ENCODE measurements at regions not wholly inside any gene's neighbourhood (a gene's known extent, or its start where the extent isn't known, plus 50 kb on each side); places are given as distances from the start of the nearest gene placed in this dataset.
"Not testable (repeated sequence)": the region's sequence is repeated elsewhere in the genome, so short reads cannot be mapped to it uniquely, and the experiment has no call there.

- H3K4me3 Mint-ChIP-seq: peak overlapping the region in 1 of 3 donors; percentile 17
- H3K27me3 Mint-ChIP-seq: no peaks in the 10 kb centered on the region
- H3K9me3 ChIP-seq: no peaks in the 10 kb centered on the region
- H3K27ac ChIP-seq (ENCODE audit: low read length): no peak overlapping the region
- ChIA-PET CTCF (interaction anchor here (0.6 to 2.7 kb wide), 19 partner anchors 177 to 1577 kb away, joined by 3 to 13 read pairs (median 5); no protein-coding TSS in a partner anchor), POLR2A (interaction anchor here in 1 of 2 donors (0.7 kb wide), 1 partner anchor 854 kb away, joined by 24 read pairs; no protein-coding TSS in a partner anchor)
- peak overlapping the region; percentile 28 to 78 for H3K27ac Mint-ChIP-seq
- H3K36me3 ChIP-seq (ENCODE audit: control insufficient read depth in 2 of 2, extremely low read depth in 1 of 2, insufficient read depth in 1 of 2, low read length in 1 of 2): no peaks in the 10 kb centered on the region
- H3K4me1 ChIP-seq (ENCODE audit: control insufficient read depth in 1 of 2, extremely low read depth in 1 of 2, insufficient read depth in 2 of 2, low read length in 2 of 2): peaks cover 0 to 4% of the 10 kb centered on the region in 2 experiments
- H3K4me3 ChIP-seq (ENCODE audit: control insufficient read depth in 1 of 2, extremely low read depth in 1 of 2, low read length in 1 of 2): no peak overlapping the region
- peaks cover 2 to 6% (median 4%) of the 10 kb centered on the region in 3 donors for H3K4me1 Mint-ChIP-seq
- no peaks in the 10 kb centered on the region for H3K9me3 Mint-ChIP-seq
- peak in 1 of 35 experiments; percentile 54 for DNase-seq
- no peaks in the 10 kb centered on the region for H3K27me3 ChIP-seq (replicated peaks in 1 of 2; ENCODE audit: control insufficient read depth in 2 of 2, extremely low read depth in 1 of 2, insufficient read depth in 2 of 2, low read length in 1 of 2)
- H3K36me3 Mint-ChIP-seq: no peaks in the 10 kb centered on the region
- WGBS (ENCODE audit: insufficient coverage): no CpG with 5 or more reads among the region's 3 CpGs
- ATAC-seq (replicated peaks in 1 of 4): no peak
Observed at GRCh38 chrX:78555401-78555980, 103.6 kb downstream of the RTL3 start.

DNA sequence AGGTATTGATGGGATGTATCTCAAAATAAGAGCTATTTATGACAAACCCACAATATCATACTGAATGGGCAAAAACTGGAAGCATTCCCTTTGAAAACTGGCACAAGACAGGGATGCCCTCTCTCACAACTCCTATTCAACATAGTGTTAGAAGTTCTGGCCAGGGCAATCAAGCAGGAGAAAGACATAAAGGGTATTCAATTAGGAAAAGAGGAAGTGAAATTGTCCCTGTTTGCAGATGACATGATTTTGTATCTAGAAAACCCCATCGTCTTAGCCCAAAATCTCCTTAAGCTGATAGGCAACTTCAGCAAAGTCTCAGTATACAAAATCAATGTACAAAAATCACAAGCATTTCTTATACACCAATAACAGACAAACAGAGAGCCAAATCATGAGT is 106.5 kb downstream of the RTL3 start:
- H3K36me3 Mint-ChIP-seq: not testable (repeated sequence)
- no CpG with 5 or more reads among the region's 1 CpG for WGBS (ENCODE audit: insufficient coverage)

GRCh38 chrX:78548012-78548411 is 111.1 kb downstream of the RTL3 start:
- no CpG with 5 or more reads among the region's 2 CpGs for WGBS (ENCODE audit: insufficient coverage)
- ATAC-seq (replicated peaks in 1 of 4) (no peak), DNase-seq (no peak)
- Mint-ChIP-seq H3K4me3 (no peak overlapping the region), H3K9me3 (peaks cover 3 to 8% (median 7%) of the 10 kb centered on the region in 3 donors), H3K27ac (no peak overlapping the region), H3K36me3 (peaks cover 3% of the 10 kb centered on the region), H3K27me3 (peaks cover 0 to 15% of the 10 kb centered on the region in 2 donors), H3K4me1 (peaks cover 0 to 5% (median 4%) of the 10 kb centered on the region in 3 donors)
- Histone ChIP-seq H3K27me3 (replicated peaks in 1 of 2; ENCODE audit: control insufficient read depth in 2 of 2, extremely low read depth in 1 of 2, insufficient read depth in 2 of 2, low read length in 1 of 2) (no peaks in the 10 kb centered on the region), H3K9me3 (no peaks in the 10 kb centered on the region), H3K4me1 (ENCODE audit: control insufficient read depth in 1 of 2, extremely low read depth in 1 of 2, insufficient read depth in 2 of 2, low read length in 2 of 2) (no peaks in the 10 kb centered on the region), H3K27ac (ENCODE audit: low read length) (no peak overlapping the region), H3K4me3 (ENCODE audit: control insufficient read depth in 1 of 2, extremely low read depth in 1 of 2, low read length in 1 of 2) (no peak overlapping the region), H3K36me3 (ENCODE audit: control insufficient read depth in 2 of 2, extremely low read depth in 1 of 2, insufficient read depth in 1 of 2, low read length in 1 of 2) (no peaks in the 10 kb centered on the region)
- POLR2A ChIA-PET: no interaction called here
- CTCF ChIA-PET: no interaction called here

More for the DNA sequence above, 106.5 kb downstream of the RTL3 start:
- ATAC-seq (replicated peaks in 1 of 4); H3K27ac Mint-ChIP-seq; H3K9me3 Mint-ChIP-seq; H3K4me1 ChIP-seq (ENCODE audit: control insufficient read depth in 1 of 2, extremely low read depth in 1 of 2, insufficient read depth in 2 of 2, low read length in 2 of 2); H3K27ac ChIP-seq (ENCODE audit: low read length); H3K27me3 ChIP-seq (replicated peaks in 1 of 2; ENCODE audit: control insufficient read depth in 2 of 2, extremely low read depth in 1 of 2, insufficient read depth in 2 of 2, low read length in 1 of 2); H3K36me3 ChIP-seq (ENCODE audit: control insufficient read depth in 2 of 2, extremely low read depth in 1 of 2, insufficient read depth in 1 of 2, low read length in 1 of 2); H3K4me3 ChIP-seq (ENCODE audit: control insufficient read depth in 1 of 2, extremely low read depth in 1 of 2, low read length in 1 of 2); CTCF ChIA-PET; POLR2A ChIA-PET; H3K9me3 ChIP-seq; H3K4me3 Mint-ChIP-seq; DNase-seq: not testable (repeated sequence)
- H3K4me1 Mint-ChIP-seq: peaks cover 2 to 10% (median 9%) of the 10 kb centered on the region in 3 donors
- H3K27me3 Mint-ChIP-seq: peaks cover 0 to 11% of the 10 kb centered on the region in 2 donors

DNA sequence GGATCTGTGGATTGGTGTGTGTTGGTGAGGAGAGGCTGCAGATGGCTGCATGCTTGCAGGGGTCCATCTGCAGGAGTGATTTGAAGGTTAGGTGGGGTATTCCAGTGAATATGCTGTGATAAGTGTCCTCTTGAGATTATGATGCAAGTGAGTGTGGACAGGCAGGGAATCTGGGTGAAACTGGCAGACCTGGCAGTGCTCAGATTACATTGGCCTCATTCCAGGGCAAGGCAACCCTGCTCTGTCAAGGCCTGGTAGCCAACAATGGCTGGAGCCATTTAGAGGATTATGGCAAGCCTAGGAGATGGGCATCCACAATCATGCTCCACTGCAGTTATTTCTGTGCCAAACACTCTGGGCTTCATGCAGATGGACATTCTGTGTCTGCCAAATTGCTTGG is 113.9 kb downstream of the RTL3 start:
- peaks cover 3% of the 10 kb centered on the region for H3K36me3 Mint-ChIP-seq
- no peaks in the 10 kb centered on the region for H3K9me3 ChIP-seq
- ATAC-seq (replicated peaks in 1 of 4) (no peak), DNase-seq (no peak)
- no peaks in the 10 kb centered on the region for H3K27me3 ChIP-seq (replicated peaks in 1 of 2; ENCODE audit: control insufficient read depth in 2 of 2, extremely low read depth in 1 of 2, insufficient read depth in 2 of 2, low read length in 1 of 2)
- H3K27ac Mint-ChIP-seq: no peak overlapping the region
- peaks cover 0 to 15% of the 10 kb centered on the region in 2 donors for H3K27me3 Mint-ChIP-seq
- H3K36me3 ChIP-seq (ENCODE audit: control insufficient read depth in 2 of 2, extremely low read depth in 1 of 2, insufficient read depth in 1 of 2, low read length in 1 of 2): no peaks in the 10 kb centered on the region
- no peak overlapping the region for H3K4me3 Mint-ChIP-seq
- no peaks in the 10 kb centered on the region for H3K4me1 ChIP-seq (ENCODE audit: control insufficient read depth in 1 of 2, extremely low read depth in 1 of 2, insufficient read depth in 2 of 2, low read length in 2 of 2)
- ChIA-PET CTCF (no interaction called here), POLR2A (no interaction called here)
- no peak overlapping the region for H3K4me3 ChIP-seq (ENCODE audit: control insufficient read depth in 1 of 2, extremely low read depth in 1 of 2, low read length in 1 of 2)
- no peak overlapping the region for H3K27ac ChIP-seq (ENCODE audit: low read length)
- H3K9me3 Mint-ChIP-seq: peaks cover 3 to 22% (median 14%) of the 10 kb centered on the region in 3 donors
- H3K4me1 Mint-ChIP-seq: peaks cover 0 to 5% (median 4%) of the 10 kb centered on the region in 3 donors

DNA sequence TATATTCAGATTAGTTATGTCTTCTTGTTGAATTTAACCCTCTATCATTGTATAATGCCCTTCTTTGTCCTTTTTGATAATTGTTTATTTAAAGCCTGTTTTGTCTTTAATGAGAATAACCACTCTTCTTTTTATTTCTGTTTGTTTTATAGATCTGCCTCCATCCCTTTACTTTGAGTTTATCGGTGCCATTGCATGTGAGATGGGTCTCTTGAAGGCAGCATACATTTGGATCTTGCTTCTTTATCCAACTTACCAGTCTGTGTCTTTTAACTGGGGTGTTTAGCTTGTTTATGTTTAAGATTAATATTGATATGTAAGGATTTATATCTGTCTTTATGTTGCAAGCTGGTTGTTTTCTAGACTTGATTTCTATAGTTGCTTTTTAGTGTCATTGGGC is 115.8 kb downstream of the RTL3 start:
- POLR2A ChIA-PET: no interaction called here
- Histone ChIP-seq H3K4me3 (ENCODE audit: control insufficient read depth in 1 of 2, extremely low read depth in 1 of 2, low read length in 1 of 2) (no peak overlapping the region), H3K4me1 (ENCODE audit: control insufficient read depth in 1 of 2, extremely low read depth in 1 of 2, insufficient read depth in 2 of 2, low read length in 2 of 2) (no peaks in the 10 kb centered on the region), H3K9me3 (no peaks in the 10 kb centered on the region), H3K36me3 (ENCODE audit: control insufficient read depth in 2 of 2, extremely low read depth in 1 of 2, insufficient read depth in 1 of 2, low read length in 1 of 2) (no peaks in the 10 kb centered on the region), H3K27ac (ENCODE audit: low read length) (no peak overlapping the region), H3K27me3 (replicated peaks in 1 of 2; ENCODE audit: control insufficient read depth in 2 of 2, extremely low read depth in 1 of 2, insufficient read depth in 2 of 2, low read length in 1 of 2) (no peaks in the 10 kb centered on the region)
- no CpG with 5 or more reads among the region's 1 CpG for WGBS (ENCODE audit: insufficient coverage)
- peaks cover 3 to 28% (median 23%) of the 10 kb centered on the region in 3 donors for H3K9me3 Mint-ChIP-seq
- peaks cover 0 to 4% (median 0%) of the 10 kb centered on the region in 3 donors for H3K4me1 Mint-ChIP-seq
- no peak for DNase-seq
- ATAC-seq (replicated peaks in 1 of 4): no peak
- no peak overlapping the region for H3K4me3 Mint-ChIP-seq
- H3K27me3 Mint-ChIP-seq: peaks cover 0 to 9% of the 10 kb centered on the region in 2 donors
- CTCF ChIA-PET: no interaction called here
- no peak overlapping the region for H3K27ac Mint-ChIP-seq
- peaks cover 10% of the 10 kb centered on the region for H3K36me3 Mint-ChIP-seq

- POLR2A ChIA-PET: interaction anchor here in 1 of 2 donors (0.7 kb wide), 1 partner anchor 548 kb away, joined by 3 read pairs; no protein-coding TSS in a partner anchor
- H3K4me1 Mint-ChIP-seq: peaks cover 0 to 4% (median 0%) of the 10 kb centered on the region in 3 donors
- no peaks in the 10 kb centered on the region for H3K27me3 ChIP-seq (replicated peaks in 1 of 2; ENCODE audit: control insufficient read depth in 2 of 2, extremely low read depth in 1 of 2, insufficient read depth in 2 of 2, low read length in 1 of 2)
- DNase-seq (no peak), ATAC-seq (replicated peaks in 1 of 4) (no peak)
- no peaks in the 10 kb centered on the region for H3K36me3 ChIP-seq (ENCODE audit: control insufficient read depth in 2 of 2, extremely low read depth in 1 of 2, insufficient read depth in 1 of 2, low read length in 1 of 2)
- no peaks in the 10 kb centered on the region for H3K9me3 ChIP-seq
- no peaks in the 10 kb centered on the region for H3K4me1 ChIP-seq (ENCODE audit: control insufficient read depth in 1 of 2, extremely low read depth in 1 of 2, insufficient read depth in 2 of 2, low read length in 2 of 2)
- WGBS (ENCODE audit: insufficient coverage): no CpG with 5 or more reads among the region's 2 CpGs
- H3K4me3 ChIP-seq (ENCODE audit: control insufficient read depth in 1 of 2, extremely low read depth in 1 of 2, low read length in 1 of 2): no peak overlapping the region
- H3K27ac Mint-ChIP-seq: no peak overlapping the region
- no peaks in the 10 kb centered on the region for H3K27me3 Mint-ChIP-seq
- H3K9me3 Mint-ChIP-seq: peaks cover 2 to 28% (median 23%) of the 10 kb centered on the region in 3 donors
- CTCF ChIA-PET: no interaction called here
- H3K27ac ChIP-seq (ENCODE audit: low read length): no peak overlapping the region
- no peak overlapping the region for H3K4me3 Mint-ChIP-seq
- H3K36me3 Mint-ChIP-seq: peaks cover 10% of the 10 kb centered on the region
Observed at GRCh38 chrX:78540171-78540570, 119.0 kb downstream of the RTL3 start.

Data from T-cell (primary cell).